EH (cell line): ENCODE measurements at regions not wholly inside any gene's neighbourhood (a gene's known extent, or its start where the extent isn't known, plus 50 kb on each side); places are given as distances from the start of the nearest gene placed in this dataset.

Experiments used
- DNase-seq: peaks from one replicate; pipeline ENCODE4 v3.0.0-alpha.2; 2015; ENCODE audit warnings: low read depth

DNA sequence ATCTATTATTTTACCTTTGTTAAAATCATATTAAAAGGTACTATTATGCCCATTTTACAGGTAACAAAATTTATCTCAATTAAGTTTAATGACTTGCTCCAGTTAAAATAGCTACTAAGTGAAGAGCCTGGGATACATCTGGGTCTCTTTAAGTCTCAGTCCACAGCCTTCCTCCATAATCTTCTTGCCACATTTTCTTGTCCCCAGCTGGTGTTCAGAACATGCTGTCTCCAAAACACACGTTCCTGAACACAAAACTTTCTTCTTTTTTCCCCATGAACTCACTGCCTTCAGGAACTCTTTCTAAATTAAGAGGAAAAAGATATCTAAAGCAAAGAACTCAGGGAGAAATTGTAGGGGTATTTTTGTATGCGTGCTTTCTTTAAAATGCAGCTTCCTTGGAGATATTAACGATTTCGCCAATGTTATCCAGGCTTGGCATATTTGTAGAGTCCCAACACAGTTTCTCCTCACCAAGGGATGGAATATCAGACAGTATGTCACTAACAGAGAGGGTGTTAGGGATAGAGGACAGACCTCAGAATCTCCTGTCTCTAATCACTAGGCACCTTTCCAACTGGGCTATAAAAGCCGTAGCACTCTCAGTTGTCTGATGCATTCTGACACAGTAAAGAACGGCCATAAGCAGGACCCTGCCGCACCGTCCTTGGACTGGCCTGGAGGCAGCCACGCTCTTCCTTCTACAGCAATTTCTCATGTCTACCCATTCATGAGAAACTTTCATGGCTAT lies 232.8 kb upstream of the BLID start:
- no peak for DNase-seq

DNA sequence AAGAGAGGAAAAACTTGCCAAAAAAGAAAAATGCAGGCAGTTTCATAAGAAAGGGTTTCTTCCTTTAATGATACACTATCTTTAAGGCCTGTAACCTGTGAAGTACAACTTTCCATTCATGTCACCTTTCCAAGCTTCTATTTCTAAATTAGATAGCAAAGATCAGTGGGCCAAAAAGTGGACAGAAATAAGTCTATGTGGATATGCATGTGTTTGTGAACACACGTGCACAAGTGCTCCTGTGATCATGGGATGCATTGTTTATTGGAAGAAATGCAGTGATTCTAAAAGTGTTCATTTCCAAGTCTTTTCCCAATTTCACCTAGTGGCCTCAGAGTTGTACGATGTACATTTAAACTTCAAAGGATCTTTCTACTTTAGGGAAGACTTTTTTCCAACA lies 230.0 kb upstream of the BLID start:
- no peak for DNase-seq

DNA sequence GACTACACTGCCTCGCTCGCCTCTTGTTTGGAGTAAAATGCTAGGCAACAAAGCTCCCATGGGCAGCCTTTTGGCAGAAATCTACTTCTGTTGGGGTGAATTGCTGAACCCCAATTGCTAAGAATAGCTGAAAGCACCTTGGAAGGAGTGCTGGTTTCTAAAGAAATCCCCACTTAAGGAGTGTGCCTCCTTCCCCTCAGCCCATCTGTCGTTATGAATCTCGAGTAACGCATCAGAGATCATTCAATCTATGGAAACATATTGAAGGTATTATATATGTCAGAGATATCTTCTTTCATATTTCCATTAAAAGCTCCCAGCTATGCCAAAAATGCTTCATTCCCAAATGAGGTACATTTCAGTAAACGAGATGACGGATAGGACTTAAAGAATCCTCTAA lies 229.6 kb upstream of the BLID start:
- no peak for DNase-seq

DNA sequence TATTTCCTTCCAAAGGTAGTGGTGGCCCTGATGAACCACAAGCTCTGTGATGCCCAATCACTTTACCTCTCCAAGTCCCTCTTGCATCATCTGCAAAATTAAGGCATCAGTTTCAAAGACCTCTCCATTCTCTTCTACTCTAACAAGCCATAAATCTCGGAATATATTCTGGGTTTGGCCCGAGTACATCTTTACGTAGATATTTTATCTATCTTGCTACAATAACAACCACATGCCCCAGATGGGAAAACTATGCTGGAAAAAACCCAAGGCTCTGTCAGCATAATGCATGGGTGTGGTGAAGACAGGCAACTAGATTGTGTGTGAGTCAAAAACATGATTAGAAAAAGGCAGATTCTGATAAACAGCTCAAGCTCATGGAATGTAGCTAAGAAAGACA lies 228.2 kb upstream of the BLID start:
- peak; percentile 84 for DNase-seq

DNA sequence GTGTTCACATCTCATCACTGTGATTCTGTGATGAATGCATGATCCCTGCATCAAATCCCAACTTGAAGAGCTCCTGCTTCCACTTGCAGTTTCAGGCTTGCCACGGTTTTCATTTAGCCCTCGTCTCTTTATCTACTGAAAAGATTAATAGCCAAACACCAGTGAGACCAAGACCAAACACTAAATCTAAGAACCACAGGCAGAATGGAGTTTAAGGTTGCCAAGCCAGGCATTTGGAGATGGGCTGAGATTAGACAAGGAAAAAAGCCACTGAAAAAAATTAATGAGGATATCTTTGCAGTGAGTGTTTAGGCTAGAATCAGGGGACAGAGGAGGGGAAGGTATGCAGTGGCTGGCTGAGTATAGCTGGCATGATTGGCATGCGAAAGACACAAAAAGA lies 227.2 kb upstream of the BLID start:
- peak; percentile 70 for DNase-seq

DNA sequence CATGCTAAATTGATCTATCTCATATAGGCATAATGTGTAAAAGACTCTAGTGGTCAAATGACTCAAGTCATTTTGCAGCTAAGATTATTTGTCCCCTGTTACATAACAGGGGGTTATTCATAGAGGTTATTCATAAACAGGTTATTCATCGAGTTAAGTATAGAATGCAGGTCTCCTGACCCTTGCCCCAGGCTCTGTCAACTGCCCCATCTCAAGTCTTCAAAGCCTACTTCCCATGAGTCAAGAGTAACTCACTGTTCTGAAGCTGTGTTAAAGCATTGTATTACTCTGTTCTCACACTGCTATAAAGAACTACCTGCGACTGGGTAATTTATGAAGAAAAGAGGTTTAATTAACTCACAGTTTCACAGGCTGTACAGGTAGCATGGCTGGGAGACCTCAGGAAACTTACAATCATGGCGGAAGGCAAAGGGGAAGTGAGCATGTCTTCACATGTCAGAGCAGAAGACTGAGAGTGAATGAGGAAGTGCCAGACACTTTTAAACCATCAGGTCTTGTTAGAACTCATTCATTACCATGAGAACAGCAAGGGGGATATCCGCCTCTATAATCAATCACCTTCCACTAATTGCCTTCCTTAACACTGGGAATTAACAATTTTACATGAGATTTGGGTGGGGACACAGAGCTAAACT lies 226.2 kb upstream of the BLID start:
- no peak for DNase-seq

DNA sequence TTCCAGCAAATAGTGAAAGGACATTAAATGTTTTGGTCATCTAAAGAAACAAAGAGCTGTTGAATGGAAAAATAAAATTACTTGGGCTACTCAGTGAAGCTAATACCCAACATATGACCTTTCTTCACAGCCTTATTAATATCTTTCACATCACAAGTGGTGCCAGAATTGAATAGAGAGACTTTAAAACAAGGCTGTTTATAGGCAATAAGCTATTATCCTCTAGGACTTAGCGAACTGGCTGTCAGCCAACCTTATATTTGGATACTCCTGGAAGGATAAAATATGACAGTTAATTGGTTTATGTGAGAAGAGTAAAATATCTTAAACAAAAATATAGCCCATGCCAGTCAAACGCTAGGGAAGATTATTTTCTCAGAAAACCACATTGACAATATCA lies 225.5 kb upstream of the BLID start:
- no peak for DNase-seq

DNA sequence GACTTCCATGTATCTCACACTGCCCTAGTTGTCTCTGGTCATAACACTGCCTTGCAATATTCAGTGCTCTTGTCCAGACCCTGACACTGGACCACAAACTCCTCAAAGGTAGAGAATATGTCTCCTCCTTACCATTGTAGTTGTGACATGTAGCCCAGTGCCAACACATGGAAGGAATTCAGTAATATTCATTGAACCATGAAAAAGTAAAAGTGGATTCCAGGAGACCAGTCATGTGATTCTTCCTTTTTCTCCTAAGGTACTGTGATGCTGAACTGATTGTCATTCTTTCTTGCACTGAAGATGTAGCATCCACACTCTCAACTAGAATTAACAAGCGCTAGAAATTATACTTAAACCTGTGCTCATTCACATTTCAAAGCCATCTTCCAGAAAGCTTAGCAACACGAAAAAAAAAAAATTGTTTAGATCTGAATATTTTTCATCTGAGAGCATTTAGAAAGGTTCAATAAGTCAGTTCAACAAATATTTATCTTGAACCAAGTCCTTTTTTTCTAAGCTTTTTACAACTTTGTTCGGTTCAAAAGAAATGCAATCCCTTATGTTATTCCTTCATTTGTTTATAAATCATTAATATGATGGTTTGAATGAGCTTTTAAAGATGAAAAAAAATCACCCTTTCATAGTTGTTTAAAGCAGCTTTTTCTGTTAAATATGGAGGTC lies 224.7 kb upstream of the BLID start:
- no peak for DNase-seq

DNA sequence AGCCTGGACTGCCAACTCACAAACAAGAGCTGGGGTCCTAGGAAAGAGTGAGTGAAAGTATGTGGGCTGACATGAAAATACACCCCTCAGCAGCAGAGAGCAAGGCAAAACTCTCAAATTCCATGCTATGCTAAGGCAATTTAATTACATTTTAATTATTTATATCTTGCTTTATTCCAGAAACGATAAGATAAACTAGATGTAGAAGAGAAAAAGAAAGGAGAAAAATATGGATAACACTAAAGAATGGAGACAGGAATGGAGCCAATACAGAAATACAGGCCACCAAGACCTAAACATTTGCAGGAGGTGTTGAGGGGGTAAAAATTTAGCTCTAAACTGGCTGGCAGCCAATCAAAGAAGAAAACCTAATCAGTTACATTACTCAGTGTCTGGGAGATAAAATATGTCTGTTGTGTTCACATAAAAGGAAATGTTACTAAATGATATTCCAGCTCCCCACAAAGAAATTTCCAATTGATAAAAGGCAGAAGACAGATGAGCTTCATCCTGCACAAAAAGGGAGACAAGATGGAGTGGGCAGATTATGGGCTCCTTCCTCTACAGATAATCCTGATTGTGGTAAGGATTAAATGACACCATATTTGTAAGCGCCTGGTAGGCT lies 223.5 kb upstream of the BLID start:
- DNase-seq, result no peak

DNA sequence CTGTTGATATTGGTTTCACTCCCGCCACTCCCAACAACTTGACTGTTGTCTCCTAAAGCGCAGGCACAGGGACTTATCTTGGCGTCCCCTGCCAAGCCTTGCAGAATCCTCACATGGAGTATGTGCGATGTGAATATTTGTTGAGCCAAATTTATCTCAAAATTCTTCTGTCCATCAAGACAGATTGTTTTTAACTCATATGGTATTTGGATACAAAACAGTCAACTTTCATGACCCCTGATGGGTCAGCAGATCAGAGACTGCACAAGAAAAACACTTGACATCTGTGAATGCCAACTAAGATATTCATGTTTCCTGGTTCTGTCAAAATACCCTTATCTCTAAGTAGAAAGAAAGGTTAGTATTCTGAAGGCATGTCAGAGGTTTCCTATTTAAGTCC lies 221.7 kb upstream of the BLID start:
- DNase-seq, result no peak

DNA sequence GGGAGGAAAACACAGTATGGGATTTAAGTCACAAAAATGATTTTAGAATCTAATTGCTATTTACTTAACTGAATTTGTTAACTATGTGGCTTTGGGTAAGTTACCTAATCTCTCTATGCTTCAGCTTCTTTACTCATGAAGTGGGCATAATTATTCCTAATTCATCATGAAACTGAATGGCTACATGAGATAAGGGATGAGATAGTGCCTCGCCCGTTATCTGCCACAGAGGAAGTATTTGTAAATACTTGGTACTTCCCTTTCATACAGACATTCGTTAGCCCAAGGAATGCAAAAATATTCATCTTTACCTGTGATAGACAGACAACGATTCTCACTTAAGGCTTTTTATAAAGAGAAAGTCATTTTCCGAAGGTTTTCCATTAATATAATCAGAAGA lies 221.2 kb upstream of the BLID start:
- DNase-seq, result no peak

DNA sequence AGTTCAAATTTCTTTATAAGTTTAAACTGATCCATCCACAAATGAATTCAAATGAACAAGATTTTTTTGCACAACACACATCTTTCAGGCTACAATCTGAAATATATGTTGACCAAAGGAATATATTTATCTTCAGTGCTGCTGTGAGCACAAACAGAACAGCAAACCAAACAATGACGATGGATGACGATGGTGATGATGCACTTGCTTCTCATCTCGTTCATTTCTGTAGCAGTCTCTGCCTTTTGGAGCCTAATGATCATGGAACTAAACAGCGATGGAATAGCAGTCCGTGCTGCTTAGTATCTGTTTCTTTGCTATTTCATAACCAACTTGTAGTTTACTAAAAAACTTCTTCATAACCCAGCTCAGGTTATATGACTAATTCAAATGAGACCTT lies 220.7 kb upstream of the BLID start:
- no peak for DNase-seq

DNA sequence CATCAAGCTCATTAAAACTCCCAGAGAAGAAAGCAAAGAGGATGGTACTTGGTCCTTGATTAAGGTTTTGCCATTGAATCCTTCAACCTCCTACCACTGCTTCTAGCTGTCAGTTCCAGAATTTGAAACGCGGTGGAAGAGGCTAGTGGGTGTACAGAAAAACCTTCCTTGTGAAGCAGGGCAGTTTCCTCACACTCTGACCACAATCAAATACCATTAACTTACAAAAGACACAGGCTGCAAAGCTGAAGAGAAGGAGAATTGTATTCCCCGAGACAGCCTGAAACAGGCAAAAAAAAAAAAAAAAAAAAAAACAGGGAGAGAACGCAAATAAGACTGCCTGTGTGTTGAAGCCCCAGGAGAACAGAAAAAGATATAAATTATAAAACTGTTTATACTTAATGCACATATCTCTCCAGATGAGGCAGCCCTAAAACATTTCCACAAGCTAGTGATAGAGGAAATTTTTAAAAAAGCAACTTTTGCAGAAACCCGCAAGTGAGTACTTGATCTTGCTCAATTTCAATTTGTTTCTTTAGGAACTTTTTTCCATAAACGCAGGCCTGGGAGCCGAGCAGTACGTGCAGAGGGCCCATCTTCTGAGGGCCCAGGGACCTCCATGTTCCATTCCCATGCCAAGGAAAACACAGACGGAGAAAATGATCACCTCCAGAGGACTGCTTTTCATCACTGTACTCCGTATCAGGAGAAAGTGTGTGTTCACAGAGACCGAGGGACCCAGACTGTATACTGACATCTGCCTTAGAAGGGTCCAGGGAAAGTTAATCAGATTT lies 218.7 kb upstream of the BLID start:
- DNase-seq, result no peak

DNA sequence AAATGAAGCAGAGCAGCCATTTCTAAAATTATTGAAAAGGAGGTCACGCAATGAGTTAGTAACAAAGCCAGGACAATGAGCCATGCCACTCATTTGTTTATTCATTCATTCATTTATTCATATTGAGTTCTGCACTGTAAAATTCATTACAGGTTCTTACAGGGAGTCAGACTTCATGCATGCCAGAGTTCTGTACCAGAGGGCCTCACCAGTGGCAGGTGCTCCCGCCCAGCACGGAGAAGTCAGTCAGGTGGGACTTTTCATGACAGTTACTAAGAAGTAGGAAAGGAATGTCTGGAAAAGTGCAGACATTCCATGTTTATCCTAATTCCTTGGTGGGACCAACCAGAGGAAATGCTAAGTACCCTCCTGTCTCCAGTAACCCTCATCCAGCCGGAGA lies 217.5 kb upstream of the BLID start:
- DNase-seq, result no peak

DNA sequence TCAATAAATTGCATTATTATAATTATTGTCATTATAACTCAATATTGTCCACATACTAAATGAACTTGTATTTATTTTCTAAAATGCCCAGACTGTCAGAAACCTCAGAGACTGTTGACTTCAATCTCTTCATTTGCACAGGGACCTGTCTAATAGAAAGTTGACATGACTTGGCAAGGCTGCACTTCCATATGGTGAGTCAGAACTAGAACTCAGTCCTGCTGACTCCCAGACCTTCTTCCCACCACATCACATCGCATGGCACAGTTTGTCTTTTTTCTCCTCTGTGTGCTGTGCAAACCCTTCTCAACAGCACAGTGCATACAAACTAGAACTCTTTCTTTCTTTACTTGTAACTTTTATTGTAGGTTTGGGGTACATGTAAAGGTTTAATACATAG lies 215.1 kb upstream of the BLID start:
- no peak for DNase-seq

DNA sequence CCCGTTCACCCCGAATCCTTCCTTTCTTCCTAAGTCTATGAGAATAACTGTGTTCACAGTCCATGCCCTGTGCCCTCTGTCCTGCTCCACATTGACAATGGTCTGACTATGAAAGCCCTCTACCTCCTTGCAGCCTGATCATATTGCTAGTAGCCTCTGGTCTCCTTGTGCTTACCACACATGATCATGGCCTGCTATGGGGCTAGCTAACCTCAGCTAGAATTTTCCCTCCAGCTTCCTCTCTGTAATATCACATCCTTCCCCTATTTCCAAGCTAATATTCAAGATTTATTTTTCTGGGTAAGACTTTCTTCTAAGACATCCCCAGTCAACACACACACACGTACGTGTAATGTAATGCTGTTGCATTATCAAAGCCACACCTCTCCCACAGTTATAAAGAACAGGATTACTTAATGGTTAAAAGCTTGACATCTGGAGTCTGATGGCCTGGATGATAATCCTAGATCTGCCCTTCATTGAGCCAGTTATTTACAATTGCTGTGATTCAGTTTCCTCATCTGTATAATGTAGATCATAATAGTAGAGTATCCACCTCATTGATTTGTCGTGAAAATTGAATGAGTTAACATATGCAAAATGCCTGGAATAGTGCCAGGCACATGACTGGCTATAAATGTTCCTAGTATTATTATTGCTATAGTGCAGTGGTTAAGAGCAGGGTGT lies 214.4 kb upstream of the BLID start:
- no peak for DNase-seq

DNA sequence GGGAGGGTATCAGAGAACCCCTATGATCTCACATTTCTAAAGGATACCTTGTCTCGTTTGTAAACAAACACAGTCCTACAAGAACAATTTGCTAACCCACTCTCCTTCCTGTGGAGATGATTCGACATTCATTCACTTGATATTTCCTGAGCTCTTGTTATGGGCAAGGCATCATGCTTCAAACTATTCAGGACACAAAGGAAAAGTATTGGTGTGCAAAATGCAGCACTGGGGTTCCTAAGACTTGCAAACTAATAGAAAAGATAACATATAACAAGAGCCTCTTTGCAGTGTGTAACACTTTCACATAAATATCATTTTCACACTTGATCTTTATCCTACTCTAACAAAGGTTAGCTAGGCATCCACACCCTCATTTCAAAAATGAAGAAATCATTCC lies 211.5 kb upstream of the BLID start:
- DNase-seq, result no peak

DNA sequence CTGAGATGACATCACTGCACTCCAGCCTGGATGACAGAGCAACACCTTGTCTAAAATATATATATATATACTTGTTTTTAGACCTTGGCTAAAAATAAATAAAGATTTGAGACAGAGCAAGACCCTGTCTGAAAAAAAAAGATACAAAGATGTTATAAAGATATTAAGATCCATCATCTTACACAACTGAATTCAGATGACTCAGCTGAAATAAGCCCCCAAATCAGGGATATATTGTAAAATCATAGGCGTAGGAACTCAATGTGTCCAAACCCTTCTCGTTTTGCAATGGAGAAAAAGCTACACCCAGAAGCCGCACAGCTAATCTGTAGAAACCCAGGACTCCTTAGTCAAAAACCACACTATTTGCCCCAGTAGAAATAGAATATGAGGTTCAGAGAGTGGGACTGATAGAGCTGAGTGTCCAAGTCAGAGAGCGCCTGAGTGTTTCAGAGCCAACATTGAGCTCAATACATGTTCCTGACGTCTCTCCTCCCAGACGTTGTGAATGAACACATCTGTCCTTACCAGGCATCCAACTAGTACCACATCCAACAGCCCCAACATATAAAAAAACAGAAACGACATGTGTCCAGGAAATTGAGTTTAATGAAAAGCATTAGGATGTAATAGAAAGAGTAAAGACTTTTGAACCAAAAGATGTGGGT lies 207.9 kb upstream of the BLID start:
- no peak for DNase-seq

DNA sequence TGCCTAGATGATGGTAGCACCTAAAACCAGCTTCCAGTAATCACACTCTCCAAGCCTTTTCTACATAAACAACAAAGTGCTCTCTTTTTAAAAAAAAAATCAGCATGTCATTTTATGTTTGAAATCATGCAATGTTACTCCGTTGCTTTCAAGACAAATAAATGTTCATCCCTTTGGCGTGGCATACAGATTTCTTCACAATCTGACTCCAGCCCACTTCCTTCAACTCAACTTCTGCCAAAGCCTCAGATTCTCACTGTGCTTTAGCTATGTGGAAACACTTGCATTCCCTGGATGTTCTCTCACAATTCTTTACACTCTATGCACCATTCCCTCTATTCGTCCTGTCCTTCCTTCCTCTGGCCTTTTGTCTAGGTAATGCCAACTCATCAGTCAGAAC lies 206.3 kb upstream of the BLID start:
- DNase-seq, result peak; percentile 10

DNA sequence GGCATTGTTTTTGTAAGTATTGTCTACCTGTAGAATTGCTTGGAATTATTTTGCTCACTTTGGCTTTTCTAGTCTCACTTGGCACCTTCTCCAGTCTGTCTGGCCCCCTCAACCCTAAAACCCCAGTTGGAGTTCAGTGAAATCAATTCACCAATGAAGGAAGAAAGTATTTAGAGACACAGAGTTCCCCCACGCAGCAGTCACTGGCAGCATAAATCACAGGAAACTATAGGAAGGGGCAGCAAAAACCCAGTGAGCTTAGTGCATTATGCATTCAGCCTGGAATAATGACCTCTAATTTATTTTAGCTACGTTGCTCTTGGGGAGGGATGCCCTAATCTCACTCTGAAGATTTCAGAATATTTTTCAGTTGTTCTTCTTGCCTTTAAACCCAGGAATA lies 204.7 kb upstream of the BLID start:
- DNase-seq, result no peak
